Heart left ventricle (tissue), 16 donors: ENCODE measurements at regions not wholly inside any gene's neighbourhood (a gene's known extent, or its start where the extent isn't known, plus 50 kb on each side); places are given as distances from the start of the nearest gene placed in this dataset.

Experiments
- ATAC-seq, 4 donors: fragments of 200-7000 bp; cut with Tn5 transposase; one replicate each; pipeline ENCODE4 v1.9.1; 2020 to 2022; ENCODE audit warnings: moderate library complexity in 4 of 4, mild to moderate bottlenecking in 3 of 4, moderate number of reproducible peaks in 1 of 4
- DNase-seq, 5 donors: peaks; one replicate each; pipeline ENCODE4 v3.0.0-alpha.2; 2020
- H3K27ac ChIP-seq, 12 donors: fragments of 200-600 bp; sonication (generic) in 4 of 12; one replicate each; pipeline versions ENCODE4 v1.5.0 to v1.8.0; 2016 to 2022; ENCODE audit warnings: mild to moderate bottlenecking in 2 of 12
- H3K27me3 ChIP-seq, 9 donors: fragments of 200-600 bp; sonication (generic) in 2 of 9; one replicate each; pipeline versions ENCODE4 v1.5.1 to v1.8.0; 2016 to 2022; ENCODE audit warnings: mild to moderate bottlenecking in 3 of 9
- H3K36me3 ChIP-seq, 9 donors: fragments of 200-600 bp; sonication (generic) in 2 of 9; one replicate each; pipeline versions ENCODE4 v1.5.0 to v1.8.0; 2018 to 2022; ENCODE audit warnings: mild to moderate bottlenecking in 2 of 9
- H3K4me1 ChIP-seq, 12 donors: fragments of 200-600 bp; sonication (generic) in 4 of 12; one replicate each; pipeline versions ENCODE4 v1.5.0 to v1.8.0; 2016 to 2022; ENCODE audit warnings: mild to moderate bottlenecking in 3 of 12
- H3K4me3 ChIP-seq, 12 donors: fragments of 200-600 bp; sonication (generic) in 4 of 12; one replicate each; pipeline versions ENCODE4 v1.5.0 to v1.8.0; 2017 to 2022; ENCODE audit warnings: mild to moderate bottlenecking in 9 of 12, moderate library complexity in 4 of 12
- H3K9me3 ChIP-seq, 12 donors: fragments of 200-600 bp; sonication (generic) in 4 of 12; one replicate each; pipeline versions ENCODE4 v1.5.0 to v1.8.0; 2016 to 2022; ENCODE audit warnings: mild to moderate bottlenecking in 1 of 12
- POLR2A ChIP-seq, 2 donors: fragments of 450-650 bp; IDR thresholded peaks; one replicate each; pipeline ENCODE4 v1.6.1; 2017; ENCODE audit warnings: antibody characterized with exemption in 2 of 2, mild to moderate bottlenecking in 2 of 2, moderate library complexity in 2 of 2
- WGBS, 4 donors: extraction: QIAGEN DNeasy Blood & Tissue Kit in 2 of 4; methylation state at CpG; one replicate each; pipeline versions ENCODE4 v1.1.5 to v1.1.7; 2013 to 2018; 5-methylcytosine and 5-hydroxymethylcytosine counted together
- intact Hi-C, 10 donors: fragments of 100-400 bp; cut with DNase I; formaldehyde crosslinking; loops; one replicate each; pipeline versions ENCODE4 v1.11.1 to v1.14.2; 2022
- TF ChIP-seq, protein P1 (sequence below), 12 donors: fragments of 200-600 bp; sonication (generic) in 4 of 12; IDR thresholded peaks; one replicate each; pipeline versions ENCODE4 v1.5.0 to v1.8.0; 2018 to 2022; ENCODE audit warnings: antibody characterized with exemption in 12 of 12, mild to moderate bottlenecking in 5 of 12
- donor health status: ischemic (EF 13 %, LVEDD 7.1; RV severe dilation, severe dysfunction).
- donor health status: healthy with polysubstance abuse.
- donor health status: DM: no; HTN: yes; CAD: no.
- donor health status: DM: no; HTN: no; CAD: no.
- donor health status: ischemic (EF 25% LVEDD 6.9; RV normal size, moderate dysfunction).
- donor health status: ischemic (EF 25% LVEDD 5.7; RV mildly dilated, moderate dysfunction).
- donor health status: healthy.
- donor health status: DM: yes; HTN: yes; CAD: no.
- donor health status: ischemic (EF 35%, LVEDD 5.7; RV mildly dilated, moderate dysfunction).
- donor health status: nonischemic (EF 11% LVEDD 7.7; RV severe dilation, severe dysfunction).
- donor health status: DM: yes; HTN: yes; CAD: no.
- donor health status: PGD.
- donor health status: ischemic (EF 29% LVEDD 5.4; RV normal size, mild dysfunction).
- donor health status: nonischemic (EF 23%, LVEDD 6.1; RV moderate dilation, normal function).

DNA sequence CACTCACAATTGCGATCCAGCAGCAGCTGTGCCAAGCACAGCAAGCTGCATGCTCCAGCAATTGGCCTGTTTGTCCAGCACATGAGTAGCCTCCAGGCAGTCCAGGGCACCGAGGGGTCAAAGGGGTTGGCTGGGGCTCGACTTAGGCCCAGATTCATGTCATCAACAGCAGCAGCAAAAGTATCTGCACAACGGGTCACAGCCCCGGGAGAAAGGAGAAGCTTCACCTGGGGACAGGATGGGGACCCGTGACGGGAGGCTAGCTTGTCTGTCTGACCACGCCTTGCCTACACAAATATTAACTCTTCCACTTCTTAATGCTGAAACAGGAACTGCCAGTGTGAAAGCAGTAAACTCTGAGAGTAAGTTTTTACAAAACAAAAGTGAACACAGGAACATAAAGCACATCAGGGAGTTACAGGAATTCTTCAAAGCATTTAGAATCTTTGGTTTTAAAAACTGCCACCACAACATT, 191.2 kb downstream of the PIK3R1 start:
- DNase-seq = no peak
- no peaks in the 10 kb centered on the region for H3K36me3 ChIP-seq
- H3K9me3 ChIP-seq = no peaks in the 10 kb centered on the region
- intact Hi-C loops = no loop called here
- no peaks in the 10 kb centered on the region for H3K27me3 ChIP-seq
- no peak overlapping the region for H3K4me3 ChIP-seq
- TF ChIP-seq POLR2A (IDR thresholded peaks at IDR 0.05) = no peak
- TF ChIP-seq, protein P1, sequence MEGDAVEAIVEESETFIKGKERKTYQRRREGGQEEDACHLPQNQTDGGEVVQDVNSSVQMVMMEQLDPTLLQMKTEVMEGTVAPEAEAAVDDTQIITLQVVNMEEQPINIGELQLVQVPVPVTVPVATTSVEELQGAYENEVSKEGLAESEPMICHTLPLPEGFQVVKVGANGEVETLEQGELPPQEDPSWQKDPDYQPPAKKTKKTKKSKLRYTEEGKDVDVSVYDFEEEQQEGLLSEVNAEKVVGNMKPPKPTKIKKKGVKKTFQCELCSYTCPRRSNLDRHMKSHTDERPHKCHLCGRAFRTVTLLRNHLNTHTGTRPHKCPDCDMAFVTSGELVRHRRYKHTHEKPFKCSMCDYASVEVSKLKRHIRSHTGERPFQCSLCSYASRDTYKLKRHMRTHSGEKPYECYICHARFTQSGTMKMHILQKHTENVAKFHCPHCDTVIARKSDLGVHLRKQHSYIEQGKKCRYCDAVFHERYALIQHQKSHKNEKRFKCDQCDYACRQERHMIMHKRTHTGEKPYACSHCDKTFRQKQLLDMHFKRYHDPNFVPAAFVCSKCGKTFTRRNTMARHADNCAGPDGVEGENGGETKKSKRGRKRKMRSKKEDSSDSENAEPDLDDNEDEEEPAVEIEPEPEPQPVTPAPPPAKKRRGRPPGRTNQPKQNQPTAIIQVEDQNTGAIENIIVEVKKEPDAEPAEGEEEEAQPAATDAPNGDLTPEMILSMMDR (IDR thresholded peaks at IDR 0.05) = no peak
- peak overlapping the region in 1 of 12 donors; percentile 46 for H3K27ac ChIP-seq
- no peak for ATAC-seq
- H3K4me1 ChIP-seq = peaks cover 0 to 21% (median 0%) of the 10 kb centered on the region in 12 donors
- 63 to 68% (median 65%) methylated on average over 7 to 8 of the region's 8 CpGs for WGBS, 4 donors

DNA sequence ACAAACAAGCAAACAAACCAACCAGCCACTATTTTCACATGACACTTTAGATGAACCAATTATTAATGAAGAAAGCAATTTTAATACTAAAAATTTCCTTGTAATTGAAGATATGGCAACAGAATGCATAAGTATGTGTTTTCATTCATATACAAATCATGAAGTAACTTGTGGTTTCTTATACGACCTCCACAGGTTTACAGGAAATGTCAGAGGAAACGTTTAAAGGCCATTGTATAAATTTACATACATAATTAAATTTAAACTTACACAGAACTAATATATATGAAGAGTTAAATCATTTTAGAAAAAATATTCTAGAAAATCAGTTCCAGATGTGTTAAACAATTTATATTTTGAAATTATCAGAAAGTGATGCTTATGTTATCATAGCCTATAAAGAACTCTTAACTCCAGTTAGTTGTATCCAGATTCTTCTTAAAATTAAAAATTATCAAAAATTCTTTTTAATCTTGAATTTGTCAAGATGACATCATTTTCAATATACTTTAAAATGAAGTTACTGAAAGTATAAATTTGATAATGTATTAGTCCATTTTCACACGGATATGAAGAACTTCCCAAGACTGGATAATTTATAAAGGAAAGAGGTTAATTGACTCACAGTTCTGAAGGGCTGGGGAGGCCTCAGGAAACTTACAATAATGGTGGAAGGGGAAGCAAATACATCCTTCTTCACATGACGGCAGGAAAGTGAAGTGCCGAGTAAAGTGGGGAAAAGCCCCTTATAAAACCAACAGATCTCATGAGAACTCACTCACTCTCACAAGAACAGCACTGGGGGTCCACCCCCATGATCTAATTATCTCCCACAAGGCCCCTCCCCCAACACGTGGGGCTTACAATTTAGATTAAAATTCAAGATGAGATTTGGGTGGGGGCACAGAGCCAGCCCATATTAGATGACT, 192.0 kb downstream of the PIK3R1 start:
- no peak for ATAC-seq
- WGBS, 4 donors = 68 to 76% (median 71%) methylated on average over 6 of the region's 6 CpGs
- Histone ChIP-seq H3K9me3 (no peaks in the 10 kb centered on the region), H3K27ac (no peak overlapping the region), H3K36me3 (no peaks in the 10 kb centered on the region), H3K4me3 (no peak overlapping the region), H3K27me3 (no peaks in the 10 kb centered on the region), H3K4me1 (peaks cover 0 to 21% (median 0%) of the 10 kb centered on the region in 12 donors)
- DNase-seq = no peak
- TF ChIP-seq, protein P1 (IDR thresholded peaks at IDR 0.05) = no peak
- no peak for TF ChIP-seq POLR2A (IDR thresholded peaks at IDR 0.05)
- intact Hi-C loops = no loop called here

DNA sequence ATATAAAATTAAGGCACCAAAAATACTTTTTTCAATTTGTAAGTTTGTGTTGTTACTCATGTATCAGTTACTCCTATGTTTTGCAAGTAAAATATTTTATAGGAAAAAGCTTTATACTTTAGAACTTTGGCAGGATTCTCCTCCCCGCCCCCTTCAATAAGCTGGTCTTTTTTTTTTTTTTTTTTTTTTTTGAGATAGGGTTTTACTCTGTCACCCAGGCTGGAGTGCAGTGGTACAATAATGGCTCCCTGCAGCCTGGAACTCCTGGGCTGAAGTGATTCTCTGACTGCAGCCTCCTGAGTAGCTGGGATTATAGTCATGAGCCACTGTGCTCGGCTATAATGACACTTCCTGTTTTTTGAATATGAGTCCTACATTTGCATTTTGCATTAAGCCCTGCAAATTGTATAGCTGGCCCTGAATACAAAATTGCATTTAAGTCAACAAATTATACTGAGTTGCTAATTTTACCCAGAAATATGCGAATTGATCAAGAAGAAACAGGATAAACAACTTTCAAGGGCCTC, 192.9 kb downstream of the PIK3R1 start:
- no peak for TF ChIP-seq POLR2A (IDR thresholded peaks at IDR 0.05)
- TF ChIP-seq, protein P1 (IDR thresholded peaks at IDR 0.05) = no peak
- Histone ChIP-seq H3K9me3 (no peaks in the 10 kb centered on the region), H3K27me3 (no peaks in the 10 kb centered on the region), H3K27ac (no peak overlapping the region), H3K36me3 (no peaks in the 10 kb centered on the region), H3K4me3 (no peak overlapping the region), H3K4me1 (peaks cover 0 to 21% (median 0%) of the 10 kb centered on the region in 12 donors)
- ATAC-seq (no peak), DNase-seq (no peak)
- intact Hi-C loops = no loop called here
- WGBS, 4 donors = 90 to 91% (median 90%) methylated on average over 3 of the region's 3 CpGs

DNA sequence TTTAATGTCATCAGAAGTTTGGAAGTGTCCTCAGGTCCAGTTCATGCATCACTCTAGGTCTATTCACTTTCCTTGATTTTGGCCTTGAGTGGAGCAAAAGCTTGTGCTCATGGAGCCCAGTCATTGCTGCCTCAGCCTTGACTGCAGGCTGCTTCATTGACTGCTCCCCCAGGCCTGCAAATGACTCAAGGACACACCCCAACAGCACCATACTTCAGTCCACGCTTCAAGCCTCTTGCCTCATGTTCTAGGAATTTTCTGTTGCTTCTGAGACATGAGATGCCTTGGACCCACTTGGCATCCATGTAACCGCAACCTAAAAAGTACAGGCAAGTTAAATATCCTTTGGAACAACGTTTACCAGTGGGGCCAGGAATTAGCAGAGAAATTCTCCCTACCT, 193.7 kb downstream of the PIK3R1 start:
- TF ChIP-seq POLR2A (IDR thresholded peaks at IDR 0.05) = no peak
- TF ChIP-seq, protein P1 (IDR thresholded peaks at IDR 0.05) = no peak
- H3K4me3 ChIP-seq = no peak overlapping the region
- H3K36me3 ChIP-seq = no peaks in the 10 kb centered on the region
- H3K4me1 ChIP-seq = peaks cover 0 to 21% (median 0%) of the 10 kb centered on the region in 12 donors
- ATAC-seq (no peak), DNase-seq (no peak)
- no peak overlapping the region for H3K27ac ChIP-seq
- no peaks in the 10 kb centered on the region for H3K9me3 ChIP-seq
- H3K27me3 ChIP-seq = no peaks in the 10 kb centered on the region
- WGBS, 4 donors = 88 to 96% (median 93%) methylated on average over 3 of the region's 3 CpGs
- intact Hi-C loops = no loop called here
